Stomach (tissue), 8 donors: ENCODE measurements at regions not wholly inside any gene's neighbourhood (a gene's known extent, or its start where the extent isn't known, plus 50 kb on each side); places are given as distances from the start of the nearest gene placed in this dataset.

Experiments
- DNase-seq, 2 donors: peaks; one replicate each; pipeline versions ENCODE4 v3.0.0 to v3.0.0-alpha.2; 2013 to 2019
- H3K27ac ChIP-seq, 5 donors: fragments of 200-600 bp in 4 of 5; sonication (generic) in 4 of 5; one replicate each; pipeline ENCODE4 v1.5.1; 2013 to 2019; ENCODE audit warnings: mild to moderate bottlenecking in 1 of 5, moderate library complexity in 1 of 5
- H3K27me3 ChIP-seq, 3 donors: fragments of 200-600 bp; sonication (generic); one replicate each; pipeline ENCODE4 v1.5.1; 2017 to 2019; ENCODE audit warnings: mixed run types in 1 of 3
- H3K36me3 ChIP-seq, 4 donors: fragments of 200-600 bp; sonication (generic); 1 replicate in 3 of 4; 2 replicates in 1 of 4; pipeline ENCODE4 v1.5.1; 2016 to 2019
- H3K4me1 ChIP-seq, 4 donors: fragments of 200-600 bp; sonication (generic); one replicate each; pipeline ENCODE4 v1.5.1; 2016 to 2019
- H3K4me3 ChIP-seq, 4 donors: fragments of 200-600 bp; sonication (generic) in 3 of 4; one replicate each; pipeline ENCODE4 v1.5.1; 2016 to 2019; ENCODE audit warnings: mild to moderate bottlenecking in 1 of 4
- H3K9me3 ChIP-seq, 4 donors: fragments of 200-600 bp; sonication (generic); one replicate each; pipeline ENCODE4 v1.5.1; 2016 to 2019
- CTCF ChIP-seq, 7 experiments: fragments of 450-650 bp in 4 of 7; fragments of 200-600 bp in 3 of 7; sonication (generic) in 3 of 7; IDR thresholded peaks; one replicate each; pipeline ENCODE4 v1.5.1; 2016 to 2019; ENCODE audit warnings: antibody characterized with exemption in 7 of 7, control low read depth in 2 of 7, mild to moderate bottlenecking in 1 of 7
- EP300 ChIP-seq: sonication (generic); formaldehyde crosslinking; IDR thresholded peaks from one replicate; pipeline ENCODE4 v1.6.1; 2017; ENCODE audit warnings: antibody characterized with exemption
- POLR2A ChIP-seq, 4 donors: fragments of 450-650 bp; IDR thresholded peaks; one replicate each; pipeline ENCODE4 v1.6.1; 2016; ENCODE audit warnings: antibody characterized with exemption in 4 of 4, control low read depth in 2 of 4, mild to moderate bottlenecking in 1 of 4, moderate library complexity in 1 of 4
- POLR2AphosphoS5 ChIP-seq, 3 donors: sonication (generic); formaldehyde crosslinking; IDR thresholded peaks; one replicate each; pipeline ENCODE4 v1.6.1; 2016; ENCODE audit warnings: antibody characterized with exemption in 3 of 3
- WGBS, 5 donors: extraction: QIAGEN DNeasy Blood & Tissue Kit in 3 of 5; methylation state at CpG; one replicate each; pipeline versions ENCODE4 v1.1.5 to v1.1.7; 2013 to 2018; 5-methylcytosine and 5-hydroxymethylcytosine counted together
- intact Hi-C: fragments of 100-400 bp; cut with DNase I; formaldehyde crosslinking; loops from one replicate; pipeline ENCODE4 v1.15.1; 2023; ENCODE audit warnings: low total_unique reads
- donor health status: healthy with polysubstance abuse.
- donor health status: Bipolar disorder and iron deficiency.
- donor health status: healthy.

- no peaks in the 10 kb centered on the region for H3K36me3 ChIP-seq
- TF ChIP-seq POLR2A (IDR thresholded peaks at IDR 0.05) = no peak
- TF ChIP-seq EP300 = no peak
- TF ChIP-seq POLR2AphosphoS5 (IDR thresholded peaks at IDR 0.05) = no peak
- TF ChIP-seq CTCF (IDR thresholded peaks at IDR 0.05) = no peak
- no peak overlapping the region for H3K4me3 ChIP-seq
- intact Hi-C loops = no loop called here
- DNase-seq = no peak
- no peaks in the 10 kb centered on the region for H3K27me3 ChIP-seq
- 83 to 95% (median 89%) methylated on average over 1 of the region's 1 CpG for WGBS, 5 donors
- H3K9me3 ChIP-seq = no peaks in the 10 kb centered on the region
- no peaks in the 10 kb centered on the region for H3K4me1 ChIP-seq
- no peak overlapping the region for H3K27ac ChIP-seq
Measured at GRCh38 chr4:156661555-156661954, 310.0 kb downstream of the PDGFC start.

GRCh38 chr4:156660465-156660864 is 311.1 kb downstream of the PDGFC start:
- WGBS, 5 donors = 77 to 85% (median 82%) methylated on average over 2 of the region's 2 CpGs
- intact Hi-C loops = no loop called here
- TF ChIP-seq POLR2A (IDR thresholded peaks at IDR 0.05) (no peak), CTCF (IDR thresholded peaks at IDR 0.05) (no peak), POLR2AphosphoS5 (IDR thresholded peaks at IDR 0.05) (no peak), EP300 (no peak)
- no peak for DNase-seq
- no peak overlapping the region for H3K4me3 ChIP-seq
- no peaks in the 10 kb centered on the region for H3K9me3 ChIP-seq
- H3K4me1 ChIP-seq = no peaks in the 10 kb centered on the region
- H3K36me3 ChIP-seq = no peaks in the 10 kb centered on the region
- no peaks in the 10 kb centered on the region for H3K27me3 ChIP-seq
- no peak overlapping the region for H3K27ac ChIP-seq

- Histone ChIP-seq H3K4me3 (no peak overlapping the region), H3K4me1 (no peaks in the 10 kb centered on the region), H3K9me3 (no peaks in the 10 kb centered on the region), H3K27ac (no peak overlapping the region), H3K27me3 (no peaks in the 10 kb centered on the region), H3K36me3 (no peaks in the 10 kb centered on the region)
- intact Hi-C loops = no loop called here
- no peak for DNase-seq
- 64 to 77% (median 71%) methylated on average over 3 of the region's 3 CpGs for WGBS, 5 donors
- TF ChIP-seq POLR2AphosphoS5 (IDR thresholded peaks at IDR 0.05) (no peak), EP300 (no peak), POLR2A (IDR thresholded peaks at IDR 0.05) (no peak), CTCF (IDR thresholded peaks at IDR 0.05) (no peak)
Measured at GRCh38 chr4:156659983-156660382, 311.6 kb downstream of the PDGFC start.

GRCh38 chr4:156659570-156659969 is 312.0 kb downstream of the PDGFC start:
- H3K27me3 ChIP-seq = no peaks in the 10 kb centered on the region
- H3K27ac ChIP-seq = no peak overlapping the region
- H3K36me3 ChIP-seq = no peaks in the 10 kb centered on the region
- DNase-seq = no peak
- H3K4me1 ChIP-seq = no peaks in the 10 kb centered on the region
- TF ChIP-seq POLR2AphosphoS5 (IDR thresholded peaks at IDR 0.05) (no peak), EP300 (no peak), CTCF (IDR thresholded peaks at IDR 0.05) (no peak), POLR2A (IDR thresholded peaks at IDR 0.05) (no peak)
- intact Hi-C loops = no loop called here
- no peak overlapping the region for H3K4me3 ChIP-seq
- no peaks in the 10 kb centered on the region for H3K9me3 ChIP-seq
- 28 to 63% (median 57%) methylated on average over 2 of the region's 2 CpGs for WGBS, 5 donors
